ENCODE measurements at regions not wholly inside any gene's neighbourhood (a gene's known extent, or its start where the extent isn't known, plus 50 kb on each side); places are given as distances from the start of the nearest gene placed in this dataset.

GRCh38 chr17:55666806-55667205, 55.9 kb downstream of the TMEM100 start:
- H3K79me2 ChIP-seq (ENCODE audit: insufficient read depth), result no peaks in the 10 kb centered on the region
- TF ChIP-seq FOXJ3 (CRISPR knock-in tag; IDR thresholded peaks at IDR 0.05) (no peak), IRF3 (IDR thresholded peaks at IDR 0.05; ENCODE audit: low read depth, low read length) (no peak), CTCF (IDR thresholded peaks at IDR 0.05) (no peak), FOXM1 (IDR thresholded peaks at IDR 0.05; ENCODE audit: low read depth) (no peak)
- no peak overlapping the region for H2AFZ ChIP-seq (ENCODE audit: low read depth)
- DNase-seq, result no peak
- H3K9ac ChIP-seq, result no peak overlapping the region
- no peaks in the 10 kb centered on the region for H3K27me3 ChIP-seq (ENCODE audit: insufficient read depth)
- H3K4me3 ChIP-seq (ENCODE audit: low read depth in 2 of 2, low read length in 1 of 2), result no peak overlapping the region
- no peaks in the 10 kb centered on the region for H4K20me1 ChIP-seq (ENCODE audit: insufficient read depth)
- H3K4me2 ChIP-seq, result no peak overlapping the region
- no peaks in the 10 kb centered on the region for H3K36me3 ChIP-seq (replicated peaks in 1 of 2; ENCODE audit: control insufficient read depth in 1 of 2, insufficient read depth in 2 of 2, low read length in 1 of 2)
- no peaks in the 10 kb centered on the region for H3K9me3 ChIP-seq
- WGBS (ENCODE audit: low lambda C conversion rate), result 12% methylated on average over 2 of the region's 2 CpGs
- POLR2A ChIA-PET, result no interaction called here
- H3K27ac ChIP-seq (ENCODE audit: low read depth in 2 of 2, low read length in 1 of 2), result no peak overlapping the region
- no peaks in the 10 kb centered on the region for H3F3A ChIP-seq (replicated peaks; ENCODE audit: insufficient read depth)
- H3K4me1 ChIP-seq (ENCODE audit: control insufficient read depth in 1 of 2, insufficient read depth in 2 of 2, low read depth in 1 of 2, low read length in 1 of 2), result peaks cover 0 to 11% of the 10 kb centered on the region in 2 experiments; a peak in 2 of 4 replicates
- CTCF ChIA-PET, result interaction anchor here (1.0 to 4.0 kb wide), 7 partner anchors 10 to 140 kb away, joined by 3 to 14 read pairs (median 5); no protein-coding TSS in a partner anchor
- H3K9me2 ChIP-seq, result no peaks in the 10 kb centered on the region

GRCh38 chr17:55664287-55664686, 58.4 kb downstream of the TMEM100 start:
- Histone ChIP-seq H3K9me2 (no peaks in the 10 kb centered on the region), H3K4me1 (ENCODE audit: control insufficient read depth in 1 of 2, insufficient read depth in 2 of 2, low read depth in 1 of 2, low read length in 1 of 2) (peaks cover 12 to 21% of the 10 kb centered on the region in 2 experiments; a peak in 3 of 4 replicates), H3F3A (replicated peaks; ENCODE audit: insufficient read depth) (no peaks in the 10 kb centered on the region), H3K4me3 (ENCODE audit: low read depth in 2 of 2, low read length in 1 of 2) (no peak overlapping the region), H3K36me3 (replicated peaks in 1 of 2; ENCODE audit: control insufficient read depth in 1 of 2, insufficient read depth in 2 of 2, low read length in 1 of 2) (no peaks in the 10 kb centered on the region), H4K20me1 (ENCODE audit: insufficient read depth) (no peaks in the 10 kb centered on the region), H3K79me2 (ENCODE audit: insufficient read depth) (no peaks in the 10 kb centered on the region), H3K9me3 (no peaks in the 10 kb centered on the region), H3K4me2 (no peak overlapping the region), H3K27me3 (ENCODE audit: insufficient read depth) (no peaks in the 10 kb centered on the region), H3K9ac (no peak overlapping the region), H2AFZ (ENCODE audit: low read depth) (no peak overlapping the region), H3K27ac (ENCODE audit: low read depth in 2 of 2, low read length in 1 of 2) (no peak overlapping the region)
- POLR2A ChIA-PET, result no interaction called here
- CTCF ChIA-PET, result interaction anchor here (0.9 to 1.4 kb wide), 2 partner anchors 25 to 54 kb away, joined by 3 read pairs; no protein-coding TSS in a partner anchor
- DNase-seq, result no peak
- no peak for TF ChIP-seq TAF1 (IDR thresholded peaks at IDR 0.05; ENCODE audit: borderline replicate concordance, low read depth, low read length)
- no peak for TF ChIP-seq RFX5 (IDR thresholded peaks at IDR 0.05; ENCODE audit: low read length)
- WGBS (ENCODE audit: low lambda C conversion rate), result 28% methylated on average over 3 of the region's 3 CpGs

- no peaks in the 10 kb centered on the region for H3K79me2 ChIP-seq (ENCODE audit: insufficient read depth)
- CTCF ChIA-PET, result interaction anchor here (1.4 kb wide), 1 partner anchor 26 kb away, joined by 3 read pairs; no protein-coding TSS in a partner anchor
These were observed 59.3 kb downstream of the TMEM100 start for GRCh38 chr17:55663400-55663799.

More at GRCh38 chr17:55663400-55663799, 59.3 kb downstream of the TMEM100 start:
- Histone ChIP-seq H3K9me3 (no peaks in the 10 kb centered on the region), H3K9ac (no peak overlapping the region), H4K20me1 (ENCODE audit: insufficient read depth) (no peaks in the 10 kb centered on the region), H3K4me1 (ENCODE audit: control insufficient read depth in 1 of 2, insufficient read depth in 2 of 2, low read depth in 1 of 2, low read length in 1 of 2) (peaks cover 12 to 19% of the 10 kb centered on the region in 2 experiments; a peak in 3 of 4 replicates), H2AFZ (ENCODE audit: low read depth) (no peak overlapping the region), H3K4me2 (no peak overlapping the region), H3K9me2 (no peaks in the 10 kb centered on the region), H3F3A (replicated peaks; ENCODE audit: insufficient read depth) (no peaks in the 10 kb centered on the region), H3K27me3 (ENCODE audit: insufficient read depth) (no peaks in the 10 kb centered on the region), H3K27ac (ENCODE audit: low read depth in 2 of 2, low read length in 1 of 2) (no peak overlapping the region), H3K4me3 (ENCODE audit: low read depth in 2 of 2, low read length in 1 of 2) (no peak overlapping the region), H3K36me3 (replicated peaks in 1 of 2; ENCODE audit: control insufficient read depth in 1 of 2, insufficient read depth in 2 of 2, low read length in 1 of 2) (no peaks in the 10 kb centered on the region)
- no peak for TF ChIP-seq JUND (IDR thresholded peaks at IDR 0.05)
- DNase-seq, result no peak
- POLR2A ChIA-PET, result no interaction called here
